ENCODE measurements at regions not wholly inside any gene's neighbourhood (a gene's known extent, or its start where the extent isn't known, plus 50 kb on each side); places are given as distances from the start of the nearest gene placed in this dataset.
"Not testable (repeated sequence)": the region's sequence is repeated elsewhere in the genome, so short reads cannot be mapped to it uniquely, and the experiment has no call there.

DNA sequence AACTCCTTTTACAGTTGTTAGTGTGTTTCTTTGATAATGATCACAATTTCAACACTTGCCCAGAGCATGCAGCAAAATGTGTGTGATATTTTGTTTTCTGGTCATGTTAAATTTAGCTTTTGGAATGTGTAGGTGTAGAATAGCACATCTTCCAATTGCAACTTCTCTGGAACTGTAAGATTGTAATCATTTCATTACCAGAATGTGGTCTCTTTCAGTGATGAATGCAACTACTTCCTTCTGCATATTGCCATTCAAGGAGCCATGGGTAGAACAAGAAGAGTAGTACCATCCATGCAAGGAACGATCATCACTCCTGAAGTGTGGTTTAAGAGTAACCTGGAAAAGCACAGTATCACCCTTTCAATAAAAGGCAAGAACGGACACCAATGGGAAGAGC, 548.8 kb upstream of the ZNF804A start (continued):
- TF ChIP-seq, protein P1, sequence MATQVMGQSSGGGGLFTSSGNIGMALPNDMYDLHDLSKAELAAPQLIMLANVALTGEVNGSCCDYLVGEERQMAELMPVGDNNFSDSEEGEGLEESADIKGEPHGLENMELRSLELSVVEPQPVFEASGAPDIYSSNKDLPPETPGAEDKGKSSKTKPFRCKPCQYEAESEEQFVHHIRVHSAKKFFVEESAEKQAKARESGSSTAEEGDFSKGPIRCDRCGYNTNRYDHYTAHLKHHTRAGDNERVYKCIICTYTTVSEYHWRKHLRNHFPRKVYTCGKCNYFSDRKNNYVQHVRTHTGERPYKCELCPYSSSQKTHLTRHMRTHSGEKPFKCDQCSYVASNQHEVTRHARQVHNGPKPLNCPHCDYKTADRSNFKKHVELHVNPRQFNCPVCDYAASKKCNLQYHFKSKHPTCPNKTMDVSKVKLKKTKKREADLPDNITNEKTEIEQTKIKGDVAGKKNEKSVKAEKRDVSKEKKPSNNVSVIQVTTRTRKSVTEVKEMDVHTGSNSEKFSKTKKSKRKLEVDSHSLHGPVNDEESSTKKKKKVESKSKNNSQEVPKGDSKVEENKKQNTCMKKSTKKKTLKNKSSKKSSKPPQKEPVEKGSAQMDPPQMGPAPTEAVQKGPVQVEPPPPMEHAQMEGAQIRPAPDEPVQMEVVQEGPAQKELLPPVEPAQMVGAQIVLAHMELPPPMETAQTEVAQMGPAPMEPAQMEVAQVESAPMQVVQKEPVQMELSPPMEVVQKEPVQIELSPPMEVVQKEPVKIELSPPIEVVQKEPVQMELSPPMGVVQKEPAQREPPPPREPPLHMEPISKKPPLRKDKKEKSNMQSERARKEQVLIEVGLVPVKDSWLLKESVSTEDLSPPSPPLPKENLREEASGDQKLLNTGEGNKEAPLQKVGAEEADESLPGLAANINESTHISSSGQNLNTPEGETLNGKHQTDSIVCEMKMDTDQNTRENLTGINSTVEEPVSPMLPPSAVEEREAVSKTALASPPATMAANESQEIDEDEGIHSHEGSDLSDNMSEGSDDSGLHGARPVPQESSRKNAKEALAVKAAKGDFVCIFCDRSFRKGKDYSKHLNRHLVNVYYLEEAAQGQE (IDR thresholded peaks at IDR 0.05; ENCODE audit: unreplicated experiment) = no peak
- TF ChIP-seq, protein P2, sequence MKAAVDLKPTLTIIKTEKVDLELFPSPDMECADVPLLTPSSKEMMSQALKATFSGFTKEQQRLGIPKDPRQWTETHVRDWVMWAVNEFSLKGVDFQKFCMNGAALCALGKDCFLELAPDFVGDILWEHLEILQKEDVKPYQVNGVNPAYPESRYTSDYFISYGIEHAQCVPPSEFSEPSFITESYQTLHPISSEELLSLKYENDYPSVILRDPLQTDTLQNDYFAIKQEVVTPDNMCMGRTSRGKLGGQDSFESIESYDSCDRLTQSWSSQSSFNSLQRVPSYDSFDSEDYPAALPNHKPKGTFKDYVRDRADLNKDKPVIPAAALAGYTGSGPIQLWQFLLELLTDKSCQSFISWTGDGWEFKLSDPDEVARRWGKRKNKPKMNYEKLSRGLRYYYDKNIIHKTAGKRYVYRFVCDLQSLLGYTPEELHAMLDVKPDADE (IDR thresholded peaks at IDR 0.05) = no peak
- TF ChIP-seq EZH2phosphoT487 (IDR thresholded peaks at IDR 0.05; ENCODE audit: unreplicated experiment) (no peak), NANOG (IDR thresholded peaks at IDR 0.05; ENCODE audit: borderline replicate concordance) (no peak), EZH2 (IDR thresholded peaks at IDR 0.05; ENCODE audit: low read depth, unreplicated experiment) (no peak), ZNF114 (CRISPR knock-in tag; IDR thresholded peaks at IDR 0.05) (no peak)

GRCh38 chr2:184053326-184053725, 545.0 kb upstream of the ZNF804A start:
- DNase-seq (ENCODE audit: low spot score) (no peak), ATAC-seq (no peak)
- H3K4me1 Mint-ChIP-seq = no peaks in the 10 kb centered on the region
- Histone ChIP-seq H2AFZ (peak overlapping the region; percentile 15; the same call in 1 of the 2 replicates), H3K79me2 (replicated peaks; ENCODE audit: insufficient read depth) (no peaks in the 10 kb centered on the region), H3F3A (replicated peaks; ENCODE audit: low read depth) (no peaks in the 10 kb centered on the region), H3K27ac (ENCODE audit: low read depth) (no peak overlapping the region), H4K20me1 (replicated peaks; ENCODE audit: insufficient read depth) (no peaks in the 10 kb centered on the region), H3K9me2 (ENCODE audit: insufficient read depth) (no peaks in the 10 kb centered on the region), H3K27me3 (ENCODE audit: insufficient read depth) (no peaks in the 10 kb centered on the region), H3K36me3 (ENCODE audit: insufficient read depth) (no peaks in the 10 kb centered on the region), H3K4me1 (ENCODE audit: insufficient read depth) (no peaks in the 10 kb centered on the region), H3K4me3 (no peak overlapping the region), H3K4me2 (no peak overlapping the region)
- H3K9me3 Mint-ChIP-seq = no peaks in the 10 kb centered on the region; the same call in 2 of the 3 replicates
- H3K27me3 Mint-ChIP-seq (ENCODE audit: insufficient read depth, low read depth, poor library complexity) = no peaks in the 10 kb centered on the region
- no peak overlapping the region for H3K4me3 Mint-ChIP-seq
- TF ChIP-seq ZNF114 (CRISPR knock-in tag; IDR thresholded peaks at IDR 0.05) (no peak), EZH2phosphoT487 (IDR thresholded peaks at IDR 0.05; ENCODE audit: unreplicated experiment) (no peak), NANOG (IDR thresholded peaks at IDR 0.05; ENCODE audit: borderline replicate concordance) (no peak), POLR2AphosphoS5 (IDR thresholded peaks at IDR 0.05; ENCODE audit: low read depth) (no peak), EZH2 (IDR thresholded peaks at IDR 0.05; ENCODE audit: low read depth, unreplicated experiment) (no peak), CREB1 (CRISPR knock-in tag; IDR thresholded peaks at IDR 0.05; ENCODE audit: low read depth) (no peak), STAT1 (IDR thresholded peaks at IDR 0.05; ENCODE audit: unreplicated experiment) (no peak)
- TF ChIP-seq, protein P1 (IDR thresholded peaks at IDR 0.05; ENCODE audit: unreplicated experiment) = no peak
- no peak overlapping the region for H3K27ac Mint-ChIP-seq
- H3K36me3 Mint-ChIP-seq (ENCODE audit: low read depth) = no peaks in the 10 kb centered on the region

DNA sequence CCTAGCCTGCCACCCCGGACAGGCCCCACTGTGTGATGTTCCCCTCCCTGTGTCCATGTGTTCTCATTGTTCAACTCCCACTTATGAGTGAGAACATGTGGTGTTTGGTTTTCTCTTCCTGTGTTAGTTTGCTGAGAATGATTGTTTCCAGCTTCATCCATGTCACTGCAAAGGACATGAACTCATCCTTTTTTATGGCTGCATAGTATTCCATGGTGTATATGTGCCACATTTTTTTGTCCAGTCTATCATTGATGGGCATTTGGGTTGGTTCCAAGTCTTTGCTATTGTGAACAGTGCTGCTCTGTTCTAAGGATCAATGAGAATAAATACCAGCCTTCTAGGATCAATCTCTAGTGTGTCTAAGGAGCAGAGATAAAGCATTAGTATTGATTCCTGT, 543.9 kb upstream of the ZNF804A start:
- H3K4me3 ChIP-seq; H3K9me3 Mint-ChIP-seq; DNase-seq (ENCODE audit: low spot score); H4K20me1 ChIP-seq (replicated peaks; ENCODE audit: insufficient read depth); H3K27ac Mint-ChIP-seq; H3K4me2 ChIP-seq; H3K9me2 ChIP-seq (ENCODE audit: insufficient read depth); H3K4me1 Mint-ChIP-seq; H3K4me3 Mint-ChIP-seq; H3K36me3 Mint-ChIP-seq (ENCODE audit: low read depth); H3F3A ChIP-seq (replicated peaks; ENCODE audit: low read depth); H3K27me3 ChIP-seq (ENCODE audit: insufficient read depth); H3K4me1 ChIP-seq (ENCODE audit: insufficient read depth); H3K36me3 ChIP-seq (ENCODE audit: insufficient read depth); H3K27ac ChIP-seq (ENCODE audit: low read depth); ATAC-seq; H2AFZ ChIP-seq; H3K27me3 Mint-ChIP-seq (ENCODE audit: insufficient read depth, low read depth, poor library complexity); H3K79me2 ChIP-seq (replicated peaks; ENCODE audit: insufficient read depth): not testable (repeated sequence)

Data from GM23338 (cell line).